ENCODE measurements at regions not wholly inside any gene's neighbourhood (a gene's known extent, or its start where the extent isn't known, plus 50 kb on each side); places are given as distances from the start of the nearest gene placed in this dataset.

DNA sequence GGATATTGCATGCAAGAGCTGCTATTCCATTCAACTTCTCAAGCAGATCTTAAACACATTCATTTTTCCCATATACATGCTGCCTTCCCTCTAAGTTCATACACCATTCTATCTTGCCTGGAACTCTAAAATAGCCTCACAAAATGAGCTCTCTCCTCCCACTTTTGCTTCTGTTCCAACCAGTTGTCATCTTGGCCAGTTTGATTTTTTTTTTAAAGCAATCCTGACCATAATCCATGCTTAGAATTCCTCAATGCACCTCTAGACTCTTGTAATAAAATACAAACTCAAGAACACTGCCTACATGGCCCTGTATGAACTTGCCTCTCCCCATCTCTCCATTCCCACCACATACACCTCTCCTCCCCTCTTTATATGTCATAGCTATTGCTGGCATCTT is 68.6 kb upstream of the NPHP3 start:
- no peaks in the 10 kb centered on the region for H3K9me3 Mint-ChIP-seq (ENCODE audit: unreplicated experiment)
- H3K27me3 Mint-ChIP-seq (ENCODE audit: unreplicated experiment): peaks cover 2% of the 10 kb centered on the region
- no peak overlapping the region for H3K27ac Mint-ChIP-seq (ENCODE audit: unreplicated experiment)
- DNase-seq (ENCODE audit: low spot score): no peak
- no peak overlapping the region for H3K4me3 Mint-ChIP-seq (ENCODE audit: unreplicated experiment)
- peaks cover 5% of the 10 kb centered on the region for H3K4me1 Mint-ChIP-seq (ENCODE audit: unreplicated experiment)
- TF ChIP-seq, protein P1, sequence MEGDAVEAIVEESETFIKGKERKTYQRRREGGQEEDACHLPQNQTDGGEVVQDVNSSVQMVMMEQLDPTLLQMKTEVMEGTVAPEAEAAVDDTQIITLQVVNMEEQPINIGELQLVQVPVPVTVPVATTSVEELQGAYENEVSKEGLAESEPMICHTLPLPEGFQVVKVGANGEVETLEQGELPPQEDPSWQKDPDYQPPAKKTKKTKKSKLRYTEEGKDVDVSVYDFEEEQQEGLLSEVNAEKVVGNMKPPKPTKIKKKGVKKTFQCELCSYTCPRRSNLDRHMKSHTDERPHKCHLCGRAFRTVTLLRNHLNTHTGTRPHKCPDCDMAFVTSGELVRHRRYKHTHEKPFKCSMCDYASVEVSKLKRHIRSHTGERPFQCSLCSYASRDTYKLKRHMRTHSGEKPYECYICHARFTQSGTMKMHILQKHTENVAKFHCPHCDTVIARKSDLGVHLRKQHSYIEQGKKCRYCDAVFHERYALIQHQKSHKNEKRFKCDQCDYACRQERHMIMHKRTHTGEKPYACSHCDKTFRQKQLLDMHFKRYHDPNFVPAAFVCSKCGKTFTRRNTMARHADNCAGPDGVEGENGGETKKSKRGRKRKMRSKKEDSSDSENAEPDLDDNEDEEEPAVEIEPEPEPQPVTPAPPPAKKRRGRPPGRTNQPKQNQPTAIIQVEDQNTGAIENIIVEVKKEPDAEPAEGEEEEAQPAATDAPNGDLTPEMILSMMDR (IDR thresholded peaks at IDR 0.05; ENCODE audit: unreplicated experiment): no peak
- H3K36me3 Mint-ChIP-seq (ENCODE audit: low read depth, unreplicated experiment): no peaks in the 10 kb centered on the region

DNA sequence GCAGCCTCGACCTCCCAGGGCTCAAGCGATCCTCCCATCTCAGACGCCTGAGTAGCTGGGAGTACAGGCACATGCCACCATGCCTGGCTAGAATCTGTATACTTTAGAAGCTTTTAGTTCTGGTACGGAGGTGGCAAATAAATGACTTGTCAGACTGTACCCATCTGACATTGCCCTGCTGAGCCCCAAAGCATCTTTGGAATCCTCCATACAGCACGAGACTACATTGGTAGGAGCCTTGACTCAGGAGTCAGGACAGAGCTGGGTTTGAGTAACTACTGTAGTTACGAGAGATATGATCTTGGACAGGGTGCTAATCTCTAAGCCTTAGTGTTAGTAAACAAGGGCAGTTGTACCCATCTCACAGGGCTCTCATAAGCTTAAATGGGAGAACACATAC is 67.8 kb upstream of the NPHP3 start:
- no peaks in the 10 kb centered on the region for H3K36me3 Mint-ChIP-seq (ENCODE audit: low read depth, unreplicated experiment)
- no peak for DNase-seq (ENCODE audit: low spot score)
- H3K4me1 Mint-ChIP-seq (ENCODE audit: unreplicated experiment): peaks cover 5% of the 10 kb centered on the region
- H3K4me3 Mint-ChIP-seq (ENCODE audit: unreplicated experiment): no peak overlapping the region
- no peak overlapping the region for H3K27ac Mint-ChIP-seq (ENCODE audit: unreplicated experiment)
- H3K9me3 Mint-ChIP-seq (ENCODE audit: unreplicated experiment): no peaks in the 10 kb centered on the region
- H3K27me3 Mint-ChIP-seq (ENCODE audit: unreplicated experiment): peaks cover 2% of the 10 kb centered on the region
- TF ChIP-seq, protein P1 (IDR thresholded peaks at IDR 0.05; ENCODE audit: unreplicated experiment): no peak

DNA sequence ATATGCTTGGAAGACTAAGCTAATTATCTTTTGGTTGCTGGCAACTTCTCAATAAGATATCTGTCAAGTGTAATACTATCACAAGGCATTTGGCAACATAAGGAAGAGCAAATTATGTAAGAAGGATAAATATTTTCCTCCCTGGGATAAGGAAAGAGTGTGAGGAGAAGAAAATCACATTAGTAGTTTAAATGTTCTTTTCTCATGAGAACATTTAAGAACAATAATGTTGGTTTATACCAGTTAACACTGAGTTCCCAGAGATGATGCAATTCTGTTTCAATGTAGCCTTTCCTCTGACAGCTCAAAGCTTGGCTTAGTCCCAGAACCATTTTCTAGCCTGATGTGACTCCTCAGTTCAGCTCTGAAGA is 66.1 kb upstream of the NPHP3 start:
- no peak for DNase-seq (ENCODE audit: low spot score)
- Mint-ChIP-seq H3K36me3 (ENCODE audit: low read depth, unreplicated experiment) (no peaks in the 10 kb centered on the region), H3K4me1 (ENCODE audit: unreplicated experiment) (peaks cover 5% of the 10 kb centered on the region), H3K4me3 (ENCODE audit: unreplicated experiment) (no peak overlapping the region), H3K27me3 (ENCODE audit: unreplicated experiment) (peaks cover 2% of the 10 kb centered on the region), H3K9me3 (ENCODE audit: unreplicated experiment) (no peaks in the 10 kb centered on the region), H3K27ac (ENCODE audit: unreplicated experiment) (no peak overlapping the region)
- TF ChIP-seq, protein P1 (IDR thresholded peaks at IDR 0.05; ENCODE audit: unreplicated experiment): no peak

DNA sequence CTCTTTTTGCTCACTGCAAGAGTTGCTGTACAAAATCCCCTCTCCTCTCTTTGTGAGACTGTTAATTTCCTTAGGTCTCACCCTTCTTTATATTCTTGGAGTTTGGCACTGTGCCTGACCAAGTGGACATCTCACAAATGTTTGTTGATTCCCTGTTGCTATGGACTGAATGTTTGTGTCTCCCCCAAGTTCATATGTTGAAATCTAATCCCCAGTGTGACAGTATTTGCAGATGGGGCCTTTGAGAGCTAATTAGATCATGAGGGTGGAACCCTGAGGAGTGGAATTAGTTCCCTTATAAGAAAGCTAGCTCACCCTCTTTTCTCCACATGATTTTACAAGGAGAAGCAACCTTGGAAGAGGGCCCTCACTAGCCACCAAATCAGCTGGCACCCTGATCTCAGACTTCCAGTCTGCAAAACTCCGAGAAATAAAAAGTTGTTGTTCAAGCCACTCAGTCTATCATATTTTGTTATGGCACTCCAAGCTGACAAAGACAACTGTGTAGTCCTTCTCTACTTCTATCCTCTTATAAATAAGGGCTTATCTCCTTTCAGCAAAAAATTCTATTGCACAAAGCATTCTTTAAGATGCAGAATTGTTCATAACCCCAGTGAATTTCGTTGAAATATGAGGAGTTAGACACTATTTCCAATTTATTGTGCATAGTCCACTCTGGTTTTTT is 65.5 kb upstream of the NPHP3 start:
- TF ChIP-seq, protein P1 (IDR thresholded peaks at IDR 0.05; ENCODE audit: unreplicated experiment): no peak
- Mint-ChIP-seq H3K4me3 (ENCODE audit: unreplicated experiment) (no peak overlapping the region), H3K4me1 (ENCODE audit: unreplicated experiment) (peaks cover 5% of the 10 kb centered on the region), H3K27me3 (ENCODE audit: unreplicated experiment) (no peaks in the 10 kb centered on the region), H3K9me3 (ENCODE audit: unreplicated experiment) (no peaks in the 10 kb centered on the region), H3K36me3 (ENCODE audit: low read depth, unreplicated experiment) (no peaks in the 10 kb centered on the region), H3K27ac (ENCODE audit: unreplicated experiment) (no peak overlapping the region)
- DNase-seq (ENCODE audit: low spot score): no peak

DNA sequence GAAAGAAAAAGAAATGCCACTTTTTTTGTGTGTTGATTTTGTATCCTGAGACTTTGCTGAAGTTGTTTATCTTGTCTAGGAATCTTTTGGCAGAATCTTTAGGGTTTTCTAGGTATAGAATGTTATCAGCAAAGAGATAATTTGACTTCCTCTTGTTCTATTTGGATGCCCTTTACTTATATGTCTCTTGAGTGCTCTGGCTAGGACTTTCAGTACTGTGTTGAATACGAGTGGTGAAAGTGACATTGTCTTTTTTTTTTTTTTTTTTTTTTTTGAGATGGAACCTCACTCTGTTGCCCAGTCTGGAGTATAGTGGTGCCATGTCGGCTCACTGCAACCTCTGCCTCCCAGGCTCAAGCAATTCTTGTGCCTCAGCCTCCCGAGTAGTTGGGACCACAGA is 64.7 kb upstream of the NPHP3 start:
- H3K36me3 Mint-ChIP-seq (ENCODE audit: low read depth, unreplicated experiment): no peaks in the 10 kb centered on the region
- no peak overlapping the region for H3K27ac Mint-ChIP-seq (ENCODE audit: unreplicated experiment)
- H3K27me3 Mint-ChIP-seq (ENCODE audit: unreplicated experiment): no peaks in the 10 kb centered on the region
- no peaks in the 10 kb centered on the region for H3K9me3 Mint-ChIP-seq (ENCODE audit: unreplicated experiment)
- peaks cover 2% of the 10 kb centered on the region for H3K4me1 Mint-ChIP-seq (ENCODE audit: unreplicated experiment)
- H3K4me3 Mint-ChIP-seq (ENCODE audit: unreplicated experiment): no peak overlapping the region
- no peak for DNase-seq (ENCODE audit: low spot score)
- TF ChIP-seq, protein P1 (IDR thresholded peaks at IDR 0.05; ENCODE audit: unreplicated experiment): no peak

Measured in endothelial cell (in vitro differentiated cells).